Heart left ventricle (tissue), 16 donors: ENCODE measurements at regions not wholly inside any gene's neighbourhood (a gene's known extent, or its start where the extent isn't known, plus 50 kb on each side); places are given as distances from the start of the nearest gene placed in this dataset.

Experiments used
- ATAC-seq, 4 donors: fragments of 200-7000 bp; cut with Tn5 transposase; one replicate each; pipeline ENCODE4 v1.9.1; 2020 to 2022; ENCODE audit warnings: moderate library complexity in 4 of 4, mild to moderate bottlenecking in 3 of 4, moderate number of reproducible peaks in 1 of 4
- DNase-seq, 5 donors: peaks; one replicate each; pipeline ENCODE4 v3.0.0-alpha.2; 2020
- H3K27ac ChIP-seq, 12 donors: fragments of 200-600 bp; sonication (generic) in 4 of 12; one replicate each; pipeline versions ENCODE4 v1.5.0 to v1.8.0; 2016 to 2022; ENCODE audit warnings: mild to moderate bottlenecking in 2 of 12
- H3K27me3 ChIP-seq, 9 donors: fragments of 200-600 bp; sonication (generic) in 2 of 9; one replicate each; pipeline versions ENCODE4 v1.5.1 to v1.8.0; 2016 to 2022; ENCODE audit warnings: mild to moderate bottlenecking in 3 of 9
- H3K36me3 ChIP-seq, 9 donors: fragments of 200-600 bp; sonication (generic) in 2 of 9; one replicate each; pipeline versions ENCODE4 v1.5.0 to v1.8.0; 2018 to 2022; ENCODE audit warnings: mild to moderate bottlenecking in 2 of 9
- H3K4me1 ChIP-seq, 12 donors: fragments of 200-600 bp; sonication (generic) in 4 of 12; one replicate each; pipeline versions ENCODE4 v1.5.0 to v1.8.0; 2016 to 2022; ENCODE audit warnings: mild to moderate bottlenecking in 3 of 12
- H3K4me3 ChIP-seq, 12 donors: fragments of 200-600 bp; sonication (generic) in 4 of 12; one replicate each; pipeline versions ENCODE4 v1.5.0 to v1.8.0; 2017 to 2022; ENCODE audit warnings: mild to moderate bottlenecking in 9 of 12, moderate library complexity in 4 of 12
- H3K9me3 ChIP-seq, 12 donors: fragments of 200-600 bp; sonication (generic) in 4 of 12; one replicate each; pipeline versions ENCODE4 v1.5.0 to v1.8.0; 2016 to 2022; ENCODE audit warnings: mild to moderate bottlenecking in 1 of 12
- CTCF ChIP-seq, 12 donors: fragments of 200-600 bp; sonication (generic) in 4 of 12; IDR thresholded peaks; one replicate each; pipeline versions ENCODE4 v1.5.0 to v1.8.0; 2018 to 2022; ENCODE audit warnings: antibody characterized with exemption in 12 of 12, mild to moderate bottlenecking in 5 of 12
- POLR2A ChIP-seq, 2 donors: fragments of 450-650 bp; IDR thresholded peaks; one replicate each; pipeline ENCODE4 v1.6.1; 2017; ENCODE audit warnings: antibody characterized with exemption in 2 of 2, mild to moderate bottlenecking in 2 of 2, moderate library complexity in 2 of 2
- WGBS, 4 donors: extraction: QIAGEN DNeasy Blood & Tissue Kit in 2 of 4; methylation state at CpG; one replicate each; pipeline versions ENCODE4 v1.1.5 to v1.1.7; 2013 to 2018; 5-methylcytosine and 5-hydroxymethylcytosine counted together
- intact Hi-C, 10 donors: fragments of 100-400 bp; cut with DNase I; formaldehyde crosslinking; loops; one replicate each; pipeline versions ENCODE4 v1.11.1 to v1.14.2; 2022
- donor health status: ischemic (EF 13 %, LVEDD 7.1; RV severe dilation, severe dysfunction).
- donor health status: healthy with polysubstance abuse.
- donor health status: DM: no; HTN: yes; CAD: no.
- donor health status: DM: no; HTN: no; CAD: no.
- donor health status: ischemic (EF 25% LVEDD 6.9; RV normal size, moderate dysfunction).
- donor health status: ischemic (EF 25% LVEDD 5.7; RV mildly dilated, moderate dysfunction).
- donor health status: healthy.
- donor health status: DM: yes; HTN: yes; CAD: no.
- donor health status: ischemic (EF 35%, LVEDD 5.7; RV mildly dilated, moderate dysfunction).
- donor health status: nonischemic (EF 11% LVEDD 7.7; RV severe dilation, severe dysfunction).
- donor health status: DM: yes; HTN: yes; CAD: no.
- donor health status: PGD.
- donor health status: ischemic (EF 29% LVEDD 5.4; RV normal size, mild dysfunction).
- donor health status: nonischemic (EF 23%, LVEDD 6.1; RV moderate dilation, normal function).

DNA sequence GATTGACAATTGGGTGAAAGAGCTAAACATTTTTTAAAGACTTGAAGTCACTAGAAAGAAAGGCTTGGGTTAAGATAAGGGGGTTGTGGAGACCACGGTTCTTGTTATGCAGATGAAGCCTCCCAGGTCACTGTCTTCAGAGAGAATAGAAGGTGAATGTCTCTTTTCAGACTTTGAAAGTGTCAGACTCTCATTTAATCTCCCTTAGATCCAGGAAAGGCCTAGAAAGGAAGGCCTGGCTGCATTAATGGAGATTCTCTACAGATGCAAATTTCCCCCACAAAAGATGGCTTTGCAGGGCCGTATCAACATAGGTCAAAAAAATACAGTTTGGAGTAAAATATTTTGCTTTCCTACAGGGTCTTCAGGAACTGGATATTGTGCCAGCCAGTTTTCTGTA is 193.9 kb downstream of the RTP5 start:
- intact Hi-C loops = no loop called here
- no peak overlapping the region for H3K27ac ChIP-seq
- H3K27me3 ChIP-seq = peaks cover 0 to 23% (median 0%) of the 10 kb centered on the region in 9 donors
- no peak for TF ChIP-seq CTCF (IDR thresholded peaks at IDR 0.05)
- TF ChIP-seq POLR2A (IDR thresholded peaks at IDR 0.05) = no peak
- H3K36me3 ChIP-seq = no peaks in the 10 kb centered on the region
- peaks cover 0 to 9% (median 0%) of the 10 kb centered on the region in 12 donors for H3K9me3 ChIP-seq
- no peaks in the 10 kb centered on the region for H3K4me1 ChIP-seq
- 50 to 55% (median 54%) methylated on average over 2 of the region's 2 CpGs for WGBS, 4 donors
- no peak overlapping the region for H3K4me3 ChIP-seq
- no peak for DNase-seq
- ATAC-seq = no peak

DNA sequence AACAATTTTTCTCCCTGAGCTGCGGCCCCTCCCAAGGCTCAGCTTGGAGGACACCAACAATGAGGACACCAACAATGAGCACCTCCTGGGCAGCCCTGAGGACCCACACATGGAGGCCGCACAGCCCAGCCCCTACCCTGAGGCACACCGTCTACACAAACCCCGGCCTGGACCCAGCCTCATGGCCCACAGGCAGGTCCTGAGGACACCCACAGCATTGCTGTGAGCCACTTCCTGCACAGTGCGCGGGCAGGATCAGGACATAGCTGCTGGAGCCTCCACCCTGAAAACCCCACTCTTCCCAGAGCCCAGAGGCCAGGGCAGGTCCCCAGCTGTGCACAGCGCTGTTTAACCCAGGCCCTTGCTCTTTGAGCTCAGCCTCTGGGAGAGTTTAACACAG is 194.3 kb downstream of the RTP5 start:
- Histone ChIP-seq H3K27me3 (peaks cover 0 to 26% (median 0%) of the 10 kb centered on the region in 9 donors), H3K27ac (no peak overlapping the region), H3K4me1 (no peaks in the 10 kb centered on the region), H3K36me3 (no peaks in the 10 kb centered on the region), H3K9me3 (peaks cover 0 to 9% (median 0%) of the 10 kb centered on the region in 12 donors), H3K4me3 (no peak overlapping the region)
- TF ChIP-seq POLR2A (IDR thresholded peaks at IDR 0.05) (no peak), CTCF (IDR thresholded peaks at IDR 0.05) (no peak)
- WGBS, 4 donors = 80 to 95% (median 82%) methylated on average over 6 to 7 of the region's 7 CpGs
- intact Hi-C loops = no loop called here
- ATAC-seq (peak in 1 of 4 donors; percentile 14), DNase-seq (no peak)

GRCh38 chr2:242064364-242065250 is 195.1 kb downstream of the RTP5 start:
- no peaks in the 10 kb centered on the region for H3K36me3 ChIP-seq
- ATAC-seq = peak in 1 of 4 donors; percentile 20
- peaks cover 0 to 9% (median 0%) of the 10 kb centered on the region in 12 donors for H3K9me3 ChIP-seq
- intact Hi-C loops = no loop called here
- DNase-seq = no peak
- TF ChIP-seq POLR2A (IDR thresholded peaks at IDR 0.05) (no peak), CTCF (IDR thresholded peaks at IDR 0.05) (no peak)
- WGBS, 4 donors = 73 to 82% (median 79%) methylated on average over 19 of the region's 19 CpGs
- H3K4me1 ChIP-seq = no peaks in the 10 kb centered on the region
- H3K4me3 ChIP-seq = no peak overlapping the region
- H3K27me3 ChIP-seq = peaks cover 0 to 31% (median 0%) of the 10 kb centered on the region in 9 donors
- H3K27ac ChIP-seq = no peak overlapping the region

DNA sequence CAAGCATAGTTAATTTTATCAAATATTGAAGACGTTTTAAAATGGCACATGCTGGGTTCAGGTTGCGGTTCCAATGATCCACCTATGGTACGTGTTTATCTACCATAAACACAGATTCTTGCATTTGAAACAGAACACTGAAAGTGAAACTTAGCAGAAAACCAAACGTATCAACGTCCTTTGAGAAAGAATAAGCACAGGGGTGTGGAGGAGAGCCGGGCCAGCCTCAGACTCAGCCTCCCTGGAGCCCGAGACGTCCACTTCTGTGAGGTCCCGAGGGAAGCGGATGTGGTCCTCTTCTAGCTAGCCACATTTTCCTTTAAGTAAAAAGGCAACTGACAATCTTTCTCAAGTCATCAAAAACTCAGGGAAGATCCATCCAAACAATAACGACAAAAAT is 195.9 kb downstream of the RTP5 start:
- Histone ChIP-seq H3K27ac (no peak overlapping the region), H3K9me3 (peaks cover 0 to 4% (median 0%) of the 10 kb centered on the region in 12 donors), H3K27me3 (peaks cover 0 to 31% (median 0%) of the 10 kb centered on the region in 9 donors), H3K4me1 (no peaks in the 10 kb centered on the region), H3K36me3 (no peaks in the 10 kb centered on the region), H3K4me3 (no peak overlapping the region)
- intact Hi-C loops = no loop called here
- no peak for TF ChIP-seq POLR2A (IDR thresholded peaks at IDR 0.05)
- no peak for TF ChIP-seq CTCF (IDR thresholded peaks at IDR 0.05)
- WGBS, 4 donors = 80 to 89% (median 84%) methylated on average over 11 of the region's 11 CpGs
- DNase-seq (no peak), ATAC-seq (no peak)
